Central memory CD4-positive, alpha-beta T cell (primary cell): ENCODE measurements at regions not wholly inside any gene's neighbourhood (a gene's known extent, or its start where the extent isn't known, plus 50 kb on each side); places are given as distances from the start of the nearest gene placed in this dataset.
A peak's percentile ranks its signal among the peaks of the same experiment; 100 is the strongest.

ENCODE experiments used
- DNase-seq: peaks from one replicate; pipeline ENCODE4 v3.0.0; 2022

- no peak for DNase-seq
These were observed 283.7 kb upstream of the ID2 start for GRCh38 chr2:8398040-8398668.

- DNase-seq, result no peak
These were observed 282.1 kb upstream of the ID2 start for GRCh38 chr2:8399731-8400130.

DNA sequence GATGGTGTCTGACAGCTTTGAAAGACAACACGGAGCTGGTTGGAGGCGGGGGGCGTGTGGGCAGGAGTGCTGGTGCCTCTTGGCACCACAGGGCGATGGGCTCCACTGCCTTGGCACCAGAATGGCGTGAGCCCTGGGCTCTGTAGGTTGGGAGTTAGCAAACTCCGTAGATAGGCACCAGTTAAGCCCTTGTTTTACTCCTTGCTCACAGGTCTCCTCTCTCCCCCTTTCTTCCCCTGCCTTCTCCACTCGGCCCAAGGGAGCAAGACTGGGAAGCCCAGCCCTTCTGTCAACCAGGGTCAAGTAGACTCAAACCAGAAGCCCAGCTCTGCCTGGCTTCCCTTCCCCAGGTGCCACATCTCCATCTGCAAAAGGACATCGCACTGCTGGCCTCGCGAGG lies 281.7 kb upstream of the ID2 start:
- no peak for DNase-seq

DNA sequence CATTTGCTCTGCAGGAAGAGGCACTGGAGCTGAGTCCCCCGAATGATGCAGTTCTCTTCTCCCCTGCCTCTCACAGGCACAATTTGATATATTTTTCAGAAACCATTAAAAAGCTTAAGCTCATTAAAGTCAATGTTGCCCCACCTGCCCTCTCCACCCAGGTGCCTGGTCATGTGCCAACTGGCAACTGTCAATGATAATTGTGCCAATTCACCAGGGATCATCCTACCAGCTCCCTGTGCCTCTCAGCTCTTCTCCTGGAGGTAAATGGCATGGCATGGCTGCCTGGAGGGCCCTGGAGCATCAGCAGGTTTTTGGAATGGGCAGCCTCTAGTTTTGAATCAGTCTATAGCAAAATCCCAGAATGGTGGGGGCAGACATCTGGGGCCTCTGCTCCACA lies 279.6 kb upstream of the ID2 start:
- DNase-seq, result no peak

DNA sequence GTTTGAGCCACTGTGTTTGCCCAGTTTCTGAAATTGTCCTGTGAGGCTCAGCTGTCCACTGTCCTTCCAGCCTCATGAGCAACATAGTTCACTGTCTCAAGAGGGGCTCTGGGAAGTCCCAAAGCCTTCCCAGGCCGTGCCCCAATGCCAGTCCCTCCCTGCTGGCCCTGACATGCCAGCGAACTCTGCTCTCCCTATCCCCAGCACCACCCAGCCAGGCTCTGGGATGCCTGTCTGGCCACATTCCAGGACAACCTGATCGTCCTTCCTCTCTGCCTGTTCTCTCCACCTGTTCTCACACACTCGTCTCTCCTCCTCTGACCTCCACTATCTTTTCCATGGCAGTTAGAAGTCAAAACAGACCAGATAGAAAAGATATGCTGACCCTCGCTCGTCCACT lies 278.0 kb upstream of the ID2 start:
- DNase-seq, result no peak

- no peak for DNase-seq
These were observed 276.5 kb upstream of the ID2 start for GRCh38 chr2:8405334-8405733.

GRCh38 chr2:8406271-8406670 lies 275.6 kb upstream of the ID2 start:
- DNase-seq, result no peak

GRCh38 chr2:8407332-8407731 lies 274.5 kb upstream of the ID2 start:
- DNase-seq, result no peak

DNA sequence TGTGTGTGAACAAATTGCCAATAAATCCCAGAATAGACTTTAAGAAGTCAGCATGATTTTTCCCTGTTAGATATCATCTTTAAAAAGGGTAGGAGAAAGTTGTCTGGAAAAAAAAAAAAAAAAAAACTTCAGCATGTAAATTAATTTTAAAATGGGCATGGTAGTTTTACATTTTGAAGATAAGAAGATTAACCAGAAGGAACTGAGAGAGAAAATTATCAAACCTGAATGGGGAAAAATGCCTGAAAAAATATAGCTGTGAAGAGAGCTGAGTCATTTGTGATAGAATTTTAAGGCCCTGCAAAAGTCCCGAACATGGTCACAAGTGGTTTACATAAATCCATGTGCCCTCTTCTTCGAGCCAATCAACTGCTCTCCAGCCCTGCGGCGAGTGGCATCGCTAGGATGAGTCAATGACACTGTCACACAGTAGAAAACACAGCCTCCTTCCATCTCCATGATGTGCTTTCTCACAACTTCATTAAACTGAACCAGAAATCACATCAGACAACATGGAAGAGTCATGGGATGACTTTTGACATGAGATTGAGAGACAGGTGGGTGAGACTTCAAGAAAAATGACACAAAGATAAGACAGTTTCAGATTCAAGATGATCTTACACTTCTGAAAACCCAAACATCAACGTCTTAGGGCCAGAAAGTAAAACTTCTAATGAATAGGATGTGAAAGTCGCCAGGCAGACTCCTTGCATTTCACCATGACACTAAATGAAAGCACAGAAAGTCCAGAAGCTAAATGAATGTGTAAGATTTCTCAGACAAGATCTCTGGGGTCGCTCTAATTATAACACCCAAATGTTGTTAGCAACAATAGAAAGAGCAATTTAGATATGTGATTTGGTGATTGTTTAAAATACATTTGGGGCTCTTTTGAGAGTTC lies 273.0 kb upstream of the ID2 start:
- DNase-seq, result peak; percentile 12

- no peak for DNase-seq
These were observed 272.2 kb upstream of the ID2 start for GRCh38 chr2:8409461-8410260.

DNA sequence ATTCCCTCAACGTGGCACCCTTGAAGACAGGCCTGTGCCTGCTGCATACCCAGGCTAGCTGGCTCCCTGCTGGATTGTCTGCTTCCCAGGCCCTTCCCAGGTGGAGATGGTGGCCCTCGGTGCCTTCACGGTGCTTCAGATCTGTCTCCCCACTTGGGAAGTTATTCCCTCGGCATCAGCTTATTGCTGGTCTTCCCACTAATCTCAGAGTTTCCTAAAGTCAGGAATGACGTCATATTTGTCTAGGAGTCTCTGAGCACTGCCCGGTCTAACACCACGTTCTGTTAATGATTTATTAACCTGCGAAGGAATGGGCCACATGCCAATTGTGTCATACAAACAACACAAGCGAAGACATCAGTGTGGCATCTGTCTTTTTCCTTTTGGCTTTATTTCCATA lies 269.8 kb upstream of the ID2 start:
- DNase-seq, result no peak

GRCh38 chr2:8412586-8412985 lies 269.3 kb upstream of the ID2 start:
- DNase-seq, result no peak

DNA sequence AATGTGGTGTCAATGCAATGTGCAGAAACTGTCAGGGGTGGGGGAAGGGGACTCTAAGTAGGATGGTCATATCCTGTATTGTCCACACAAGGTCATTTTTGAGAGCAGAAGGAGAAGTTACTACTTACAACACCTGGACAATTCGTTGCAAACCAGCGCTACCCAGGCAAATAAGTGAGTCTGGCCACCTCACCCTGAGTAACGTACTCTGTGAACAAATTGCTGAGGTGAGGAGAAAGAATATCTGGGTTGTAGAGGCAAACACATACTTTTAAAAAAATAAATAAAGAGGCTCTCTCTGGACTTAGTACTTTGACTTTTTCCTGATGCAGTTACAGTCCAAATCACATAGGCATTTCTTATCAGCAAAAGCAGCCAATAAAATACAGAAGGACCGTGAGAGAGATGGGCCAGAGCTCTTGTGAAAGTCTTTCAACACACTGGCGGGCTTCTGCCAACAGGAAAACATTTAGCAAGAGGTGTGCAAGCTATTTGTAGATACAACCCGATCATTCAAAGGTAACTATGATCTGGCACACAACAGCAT lies 268.2 kb upstream of the ID2 start:
- DNase-seq, result no peak

GRCh38 chr2:8414946-8415879 lies 266.6 kb upstream of the ID2 start:
- DNase-seq, result no peak

DNA sequence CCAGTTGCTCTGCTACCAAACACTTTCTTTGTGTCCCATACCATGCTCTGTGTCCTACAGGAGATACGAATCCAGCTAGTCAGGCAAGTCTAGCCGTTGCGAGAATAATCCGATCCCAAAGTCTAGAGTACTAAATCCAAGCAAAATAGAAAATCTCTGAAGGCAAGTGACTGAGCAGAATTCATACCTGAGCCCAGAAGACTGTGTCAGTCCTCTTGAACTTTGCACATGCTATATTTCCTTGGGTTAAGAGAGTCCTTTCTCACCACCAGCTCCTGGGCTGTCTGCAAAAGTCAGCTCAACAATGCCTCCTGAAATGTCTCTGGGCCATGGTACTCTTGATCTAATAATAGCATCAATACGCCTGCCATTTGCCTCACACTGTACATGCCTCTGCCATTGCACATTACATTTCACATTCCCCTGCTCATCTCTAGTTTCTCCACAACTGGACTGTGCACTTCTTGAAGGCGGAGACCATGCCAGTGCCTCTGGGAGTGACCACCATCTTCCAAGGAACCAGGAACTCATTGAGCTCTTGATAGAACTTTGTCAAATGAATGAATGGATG lies 265.8 kb upstream of the ID2 start:
- DNase-seq, result no peak

GRCh38 chr2:8416849-8417832 lies 264.7 kb upstream of the ID2 start:
- DNase-seq, result no peak

GRCh38 chr2:8418721-8419120 lies 263.1 kb upstream of the ID2 start:
- no peak for DNase-seq

GRCh38 chr2:8421658-8422449 lies 260.0 kb upstream of the ID2 start:
- DNase-seq, result no peak

- DNase-seq, result no peak
These were observed 259.4 kb upstream of the ID2 start for GRCh38 chr2:8422450-8422800.
